Fibroblast of the aortic adventitia (primary cell): ENCODE measurements at regions not wholly inside any gene's neighbourhood (a gene's known extent, or its start where the extent isn't known, plus 50 kb on each side); places are given as distances from the start of the nearest gene placed in this dataset.

Source experiments
- DNase-seq: peaks from one replicate; pipeline ENCODE4 v3.0.0-alpha.2; 2010; ENCODE audit warnings: low read depth
- H3K4me3 ChIP-seq: 2 replicates; pipeline ENCODE4 v1.5.1; 2011; ENCODE audit warnings: low read depth, mild to moderate bottlenecking, control low read depth, low read length, moderate library complexity
- TF ChIP-seq, protein P1 (sequence below): IDR thresholded peaks from 2 replicates; pipeline ENCODE4 v1.5.1; 2011; ENCODE audit warnings: mild to moderate bottlenecking, low read length, control low read depth, inconsistent platforms; ENCODE audit not compliant: insufficient read depth

DNA sequence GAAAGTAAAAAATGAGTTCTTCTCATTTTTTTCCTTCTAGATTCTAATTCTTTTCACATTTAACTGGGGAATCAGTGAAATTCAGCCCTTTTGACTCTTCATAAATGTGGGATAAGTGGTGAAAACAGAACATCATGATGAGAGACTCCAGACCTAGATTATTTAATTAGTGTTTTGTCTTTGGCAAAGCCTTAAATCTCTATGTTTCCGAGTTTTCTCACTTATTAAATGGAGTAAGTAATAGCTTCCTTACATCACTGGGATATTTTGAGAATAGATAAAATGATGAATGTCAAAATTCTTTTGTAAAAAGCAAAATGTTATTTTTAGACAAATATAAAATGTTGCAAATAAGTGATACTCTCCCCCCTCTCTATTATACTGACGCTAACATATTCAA lies 468.6 kb upstream of the ARRDC3 start:
- H3K4me3 ChIP-seq = no peak overlapping the region
- TF ChIP-seq, protein P1, sequence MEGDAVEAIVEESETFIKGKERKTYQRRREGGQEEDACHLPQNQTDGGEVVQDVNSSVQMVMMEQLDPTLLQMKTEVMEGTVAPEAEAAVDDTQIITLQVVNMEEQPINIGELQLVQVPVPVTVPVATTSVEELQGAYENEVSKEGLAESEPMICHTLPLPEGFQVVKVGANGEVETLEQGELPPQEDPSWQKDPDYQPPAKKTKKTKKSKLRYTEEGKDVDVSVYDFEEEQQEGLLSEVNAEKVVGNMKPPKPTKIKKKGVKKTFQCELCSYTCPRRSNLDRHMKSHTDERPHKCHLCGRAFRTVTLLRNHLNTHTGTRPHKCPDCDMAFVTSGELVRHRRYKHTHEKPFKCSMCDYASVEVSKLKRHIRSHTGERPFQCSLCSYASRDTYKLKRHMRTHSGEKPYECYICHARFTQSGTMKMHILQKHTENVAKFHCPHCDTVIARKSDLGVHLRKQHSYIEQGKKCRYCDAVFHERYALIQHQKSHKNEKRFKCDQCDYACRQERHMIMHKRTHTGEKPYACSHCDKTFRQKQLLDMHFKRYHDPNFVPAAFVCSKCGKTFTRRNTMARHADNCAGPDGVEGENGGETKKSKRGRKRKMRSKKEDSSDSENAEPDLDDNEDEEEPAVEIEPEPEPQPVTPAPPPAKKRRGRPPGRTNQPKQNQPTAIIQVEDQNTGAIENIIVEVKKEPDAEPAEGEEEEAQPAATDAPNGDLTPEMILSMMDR = no peak
- no peak for DNase-seq

DNA sequence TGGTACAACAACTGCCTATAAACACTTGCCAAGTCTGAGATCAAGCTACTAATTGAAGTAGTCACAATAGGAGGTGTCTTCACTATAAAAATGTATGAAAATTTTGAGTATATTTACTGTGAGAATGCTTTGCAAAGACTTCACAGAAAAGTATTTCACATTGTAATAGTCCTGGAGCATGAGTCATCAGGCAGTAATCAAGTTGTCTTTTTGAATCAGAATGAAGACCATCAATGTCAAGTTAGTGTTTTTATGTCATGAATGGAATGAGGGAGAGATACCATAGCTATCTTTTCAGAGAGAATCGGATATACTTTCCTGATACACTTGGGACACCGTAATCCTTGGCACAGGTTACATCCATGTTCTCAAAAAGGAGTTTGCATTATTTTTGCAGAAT lies 466.9 kb upstream of the ARRDC3 start:
- TF ChIP-seq, protein P1 = no peak
- no peak overlapping the region for H3K4me3 ChIP-seq
- DNase-seq = no peak

DNA sequence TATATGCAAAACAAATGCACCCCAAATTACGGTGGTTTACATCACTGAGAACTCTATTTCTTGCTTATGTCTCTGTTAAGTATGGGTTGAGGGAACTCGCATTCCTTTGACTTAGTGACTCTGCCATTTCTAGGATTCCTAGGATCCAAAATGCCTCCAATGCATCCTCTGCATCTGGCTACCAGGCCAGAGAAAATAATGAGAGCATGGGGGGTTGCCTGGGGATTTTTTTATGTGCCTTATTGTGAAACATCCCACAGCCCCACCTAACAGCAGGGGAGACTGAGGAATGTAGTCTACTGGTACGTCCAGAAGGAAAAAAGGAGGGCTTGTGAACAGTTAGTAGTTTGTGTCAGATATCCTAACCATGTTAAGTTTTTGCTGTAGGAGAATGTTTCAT lies 466.0 kb upstream of the ARRDC3 start:
- H3K4me3 ChIP-seq = no peak overlapping the region
- TF ChIP-seq, protein P1 = no peak
- no peak for DNase-seq

DNA sequence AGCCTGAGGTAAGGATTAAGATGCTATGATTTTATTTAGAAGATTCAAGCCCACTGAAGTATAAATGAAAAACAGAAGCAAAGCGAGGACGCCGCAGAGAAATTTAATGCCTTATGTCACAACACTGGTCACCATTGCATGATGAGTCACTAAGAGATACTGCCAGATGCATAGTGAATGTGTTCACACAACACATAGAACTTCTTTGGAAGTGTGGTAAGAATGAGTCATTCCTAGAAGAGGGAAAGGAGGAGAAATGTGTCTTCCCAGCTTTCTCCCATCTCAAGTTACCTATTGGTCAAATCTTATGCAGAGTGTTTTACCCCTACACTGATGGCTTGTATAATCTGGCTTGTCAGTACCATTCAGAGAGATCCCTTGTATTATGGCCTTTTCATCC lies 465.3 kb upstream of the ARRDC3 start:
- no peak for DNase-seq
- TF ChIP-seq, protein P1 = no peak
- H3K4me3 ChIP-seq = no peak overlapping the region

DNA sequence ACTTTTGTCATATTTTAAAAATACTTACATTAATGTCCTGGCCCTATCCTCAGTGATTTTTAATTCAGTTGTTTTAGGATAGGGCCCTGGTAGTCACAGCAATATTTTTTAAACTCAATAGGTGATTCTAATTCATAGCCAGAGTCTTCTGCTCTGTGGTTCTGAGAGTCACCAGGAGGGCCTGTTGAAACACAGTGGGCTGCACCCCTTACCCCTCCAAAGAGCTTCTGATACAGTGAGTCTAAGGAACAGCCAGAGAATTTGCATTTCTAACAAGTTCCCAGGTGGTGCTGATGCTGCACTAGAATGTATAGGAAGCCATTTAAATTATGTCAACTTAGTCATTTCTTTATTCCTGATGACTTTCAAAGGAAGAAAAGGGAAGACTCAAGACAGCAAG lies 458.3 kb upstream of the ARRDC3 start:
- TF ChIP-seq, protein P1 = no peak
- no peak for DNase-seq

DNA sequence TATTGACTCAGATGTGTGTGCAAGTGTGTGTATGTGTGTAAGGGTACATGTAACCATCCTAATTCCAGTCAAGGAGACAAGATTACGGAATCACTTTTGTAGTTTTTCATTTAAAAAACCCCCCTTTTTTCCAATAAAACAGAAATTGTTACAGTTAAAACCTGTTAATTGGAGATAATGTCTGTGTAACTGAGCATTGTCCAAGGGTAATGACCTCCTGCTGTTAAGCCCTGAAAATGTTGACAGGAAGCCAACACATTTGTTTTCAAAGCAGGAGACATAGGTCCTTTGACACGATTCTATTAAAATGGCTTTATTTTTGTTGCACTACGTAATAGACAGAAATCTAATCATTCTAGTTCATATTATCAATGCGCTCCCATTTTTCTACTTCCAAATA lies 457.3 kb upstream of the ARRDC3 start:
- no peak overlapping the region for H3K4me3 ChIP-seq
- TF ChIP-seq, protein P1 = no peak
- no peak for DNase-seq

More for the DNA sequence above, 458.3 kb upstream of the ARRDC3 start:
- H3K4me3 ChIP-seq = no peak overlapping the region

DNA sequence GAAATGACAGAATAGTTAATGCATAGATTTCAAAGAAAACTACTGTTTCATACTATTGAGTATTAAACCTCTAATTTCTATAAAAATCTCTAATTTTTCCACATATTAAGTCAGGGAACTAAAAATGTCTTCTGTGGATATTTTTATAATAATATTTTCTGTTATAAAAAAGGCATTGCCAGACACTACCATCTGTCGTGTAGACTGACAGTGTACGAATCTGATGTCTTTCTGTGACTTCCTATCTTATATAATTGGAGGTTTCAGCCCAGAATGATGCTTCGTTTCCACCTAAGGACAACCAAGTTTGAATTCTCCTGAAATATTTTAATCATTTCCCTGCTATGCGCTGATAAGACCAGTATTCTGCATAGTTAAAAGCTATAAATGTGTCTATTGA lies 456.6 kb upstream of the ARRDC3 start:
- H3K4me3 ChIP-seq = no peak overlapping the region
- TF ChIP-seq, protein P1 = no peak
- DNase-seq = no peak
